ENCODE measurements at regions not wholly inside any gene's neighbourhood (a gene's known extent, or its start where the extent isn't known, plus 50 kb on each side); places are given as distances from the start of the nearest gene placed in this dataset.

GRCh38 chr13:37383856-37384370 is 214.7 kb downstream of the POSTN start:
- Mint-ChIP-seq H3K27ac (no peak overlapping the region), H3K4me3 (no peak overlapping the region), H3K27me3 (no peaks in the 10 kb centered on the region), H3K9me3 (no peaks in the 10 kb centered on the region), H3K36me3 (ENCODE audit: low read depth) (no peaks in the 10 kb centered on the region), H3K4me1 (ENCODE audit: low read depth) (no peaks in the 10 kb centered on the region)
- intact Hi-C loops (cut with DNase I, micrococcal nuclease), result no loop called here
- TF ChIP-seq, protein P1, sequence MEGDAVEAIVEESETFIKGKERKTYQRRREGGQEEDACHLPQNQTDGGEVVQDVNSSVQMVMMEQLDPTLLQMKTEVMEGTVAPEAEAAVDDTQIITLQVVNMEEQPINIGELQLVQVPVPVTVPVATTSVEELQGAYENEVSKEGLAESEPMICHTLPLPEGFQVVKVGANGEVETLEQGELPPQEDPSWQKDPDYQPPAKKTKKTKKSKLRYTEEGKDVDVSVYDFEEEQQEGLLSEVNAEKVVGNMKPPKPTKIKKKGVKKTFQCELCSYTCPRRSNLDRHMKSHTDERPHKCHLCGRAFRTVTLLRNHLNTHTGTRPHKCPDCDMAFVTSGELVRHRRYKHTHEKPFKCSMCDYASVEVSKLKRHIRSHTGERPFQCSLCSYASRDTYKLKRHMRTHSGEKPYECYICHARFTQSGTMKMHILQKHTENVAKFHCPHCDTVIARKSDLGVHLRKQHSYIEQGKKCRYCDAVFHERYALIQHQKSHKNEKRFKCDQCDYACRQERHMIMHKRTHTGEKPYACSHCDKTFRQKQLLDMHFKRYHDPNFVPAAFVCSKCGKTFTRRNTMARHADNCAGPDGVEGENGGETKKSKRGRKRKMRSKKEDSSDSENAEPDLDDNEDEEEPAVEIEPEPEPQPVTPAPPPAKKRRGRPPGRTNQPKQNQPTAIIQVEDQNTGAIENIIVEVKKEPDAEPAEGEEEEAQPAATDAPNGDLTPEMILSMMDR (IDR thresholded peaks at IDR 0.05), result no peak
- Histone ChIP-seq H3K27ac (ENCODE audit: low read depth in 1 of 2, low read length in 2 of 2) (no peak overlapping the region), H3K36me3 (ENCODE audit: insufficient read depth, low read length) (no peaks in the 10 kb centered on the region), H3K9me3 (ENCODE audit: control insufficient read depth in 1 of 2, insufficient read depth in 1 of 2, low read length in 2 of 2) (peaks cover 0 to 3% of the 10 kb centered on the region in 2 experiments), H3K4me1 (ENCODE audit: insufficient read depth, low read length) (no peaks in the 10 kb centered on the region), H3K4me3 (ENCODE audit: low read length) (no peak overlapping the region), H3K27me3 (ENCODE audit: control insufficient read depth in 1 of 2, insufficient read depth in 2 of 2, low read length in 2 of 2) (no peaks in the 10 kb centered on the region)
- ATAC-seq (ENCODE audit: poor library complexity) (no peak), DNase-seq (no peak)
- ChIA-PET CTCF (no interaction called here), POLR2A (no interaction called here)

DNA sequence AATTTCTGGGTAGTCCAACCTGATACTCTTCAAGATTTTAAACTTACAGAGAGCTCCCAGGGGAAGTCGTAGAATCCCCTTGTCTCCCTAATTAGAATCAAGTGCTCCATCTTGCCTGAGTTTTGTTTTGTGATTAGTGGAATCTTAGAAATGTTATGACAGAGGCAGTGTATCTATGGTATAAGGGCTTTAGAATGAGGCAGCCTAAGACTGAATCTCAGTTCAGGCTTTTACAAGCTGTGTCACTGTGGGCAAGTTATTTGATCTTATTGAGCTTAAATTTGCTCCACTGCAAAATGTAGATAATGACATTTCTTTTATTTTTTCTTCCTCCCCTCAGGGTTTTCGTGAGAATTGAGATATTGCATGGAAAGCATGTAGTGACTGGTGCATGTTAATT is 215.5 kb downstream of the POSTN start:
- H3K4me1 ChIP-seq (ENCODE audit: insufficient read depth, low read length), result no peaks in the 10 kb centered on the region
- Mint-ChIP-seq H3K9me3 (no peaks in the 10 kb centered on the region), H3K36me3 (ENCODE audit: low read depth) (no peaks in the 10 kb centered on the region), H3K27ac (no peak overlapping the region), H3K27me3 (no peaks in the 10 kb centered on the region), H3K4me3 (no peak overlapping the region), H3K4me1 (ENCODE audit: low read depth) (no peaks in the 10 kb centered on the region)
- POLR2A ChIA-PET, result no interaction called here
- intact Hi-C loops (cut with DNase I, micrococcal nuclease), result no loop called here
- no peak overlapping the region for H3K4me3 ChIP-seq (ENCODE audit: low read length)
- no peaks in the 10 kb centered on the region for H3K9me3 ChIP-seq (ENCODE audit: control insufficient read depth in 1 of 2, insufficient read depth in 1 of 2, low read length in 2 of 2)
- CTCF ChIA-PET, result no interaction called here
- no peaks in the 10 kb centered on the region for H3K27me3 ChIP-seq (ENCODE audit: control insufficient read depth in 1 of 2, insufficient read depth in 2 of 2, low read length in 2 of 2)
- no peaks in the 10 kb centered on the region for H3K36me3 ChIP-seq (ENCODE audit: insufficient read depth, low read length)
- no peak for ATAC-seq (ENCODE audit: poor library complexity)
- H3K27ac ChIP-seq (ENCODE audit: low read depth in 1 of 2, low read length in 2 of 2), result no peak overlapping the region
- no peak for DNase-seq
- TF ChIP-seq, protein P1 (IDR thresholded peaks at IDR 0.05), result no peak

DNA sequence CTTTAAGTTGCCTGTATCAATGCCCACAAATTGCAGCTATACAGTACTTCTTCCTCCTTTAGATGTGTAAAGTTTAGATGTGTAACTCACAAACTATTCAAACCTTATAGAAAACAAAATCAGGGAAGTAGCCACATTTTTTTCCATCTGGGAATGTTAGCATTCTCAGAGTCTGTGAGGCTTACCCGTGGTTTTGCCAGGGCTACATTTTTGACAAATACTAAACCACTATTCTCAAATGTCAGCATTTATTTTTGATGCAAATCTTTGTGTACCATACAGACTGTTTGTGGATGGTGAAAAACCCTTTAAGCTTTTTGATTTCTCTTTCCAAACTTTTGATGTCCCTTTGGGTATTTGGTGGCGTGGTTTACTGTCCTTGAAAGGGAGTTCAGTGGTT is 216.4 kb downstream of the POSTN start:
- H3K36me3 Mint-ChIP-seq (ENCODE audit: low read depth), result no peaks in the 10 kb centered on the region
- intact Hi-C loops (cut with DNase I, micrococcal nuclease), result no loop called here
- H3K9me3 Mint-ChIP-seq, result no peaks in the 10 kb centered on the region
- no peak overlapping the region for H3K4me3 ChIP-seq (ENCODE audit: low read length)
- H3K27ac Mint-ChIP-seq, result no peak overlapping the region
- no peak for ATAC-seq (ENCODE audit: poor library complexity)
- no peaks in the 10 kb centered on the region for H3K36me3 ChIP-seq (ENCODE audit: insufficient read depth, low read length)
- no peaks in the 10 kb centered on the region for H3K27me3 Mint-ChIP-seq
- H3K4me1 ChIP-seq (ENCODE audit: insufficient read depth, low read length), result no peaks in the 10 kb centered on the region
- POLR2A ChIA-PET, result no interaction called here
- H3K4me3 Mint-ChIP-seq, result no peak overlapping the region
- no peaks in the 10 kb centered on the region for H3K27me3 ChIP-seq (ENCODE audit: control insufficient read depth in 1 of 2, insufficient read depth in 2 of 2, low read length in 2 of 2)
- no peak overlapping the region for H3K27ac ChIP-seq (ENCODE audit: low read depth in 1 of 2, low read length in 2 of 2)
- no peak for DNase-seq
- CTCF ChIA-PET, result no interaction called here
- H3K9me3 ChIP-seq (ENCODE audit: control insufficient read depth in 1 of 2, insufficient read depth in 1 of 2, low read length in 2 of 2), result no peaks in the 10 kb centered on the region
- no peaks in the 10 kb centered on the region for H3K4me1 Mint-ChIP-seq (ENCODE audit: low read depth)
- TF ChIP-seq, protein P1 (IDR thresholded peaks at IDR 0.05), result no peak
